ENCODE measurements at regions not wholly inside any gene's neighbourhood (a gene's known extent, or its start where the extent isn't known, plus 50 kb on each side); places are given as distances from the start of the nearest gene placed in this dataset.

- TF ChIP-seq CTCF (conservative IDR thresholded peaks at IDR 0.05; ENCODE audit: low read length) (no peak), EZH2phosphoT487 (IDR thresholded peaks at IDR 0.05; ENCODE audit: borderline replicate concordance) (no peak)
Observed at GRCh38 chr9:107109324-107109723, 173.8 kb upstream of the RAD23B start.

Data from Loucy (cell line).